Prostate gland (tissue), 2 donors: ENCODE measurements at regions not wholly inside any gene's neighbourhood (a gene's known extent, or its start where the extent isn't known, plus 50 kb on each side); places are given as distances from the start of the nearest gene placed in this dataset.

ENCODE experiments used
- POLR2A ChIP-seq: fragments of 450-650 bp; IDR thresholded peaks from one replicate; pipeline ENCODE4 v1.6.1; 2016; ENCODE audit warnings: antibody characterized with exemption, mild to moderate bottlenecking
- POLR2AphosphoS5 ChIP-seq: sonication (generic); formaldehyde crosslinking; IDR thresholded peaks from one replicate; pipeline ENCODE4 v1.6.1; 2017; ENCODE audit warnings: antibody characterized with exemption
- TF ChIP-seq, protein P1 (sequence below), 4 experiments: fragments of 200-600 bp in 2 of 4; fragments of 450-650 bp in 2 of 4; sonication (generic) in 2 of 4; IDR thresholded peaks; 1 replicate in 3 of 4; 2 replicates in 1 of 4; pipeline ENCODE4 v1.5.1; 2016 to 2019; ENCODE audit warnings: antibody characterized with exemption in 4 of 4, mild to moderate bottlenecking in 2 of 4, moderate library complexity in 2 of 4

DNA sequence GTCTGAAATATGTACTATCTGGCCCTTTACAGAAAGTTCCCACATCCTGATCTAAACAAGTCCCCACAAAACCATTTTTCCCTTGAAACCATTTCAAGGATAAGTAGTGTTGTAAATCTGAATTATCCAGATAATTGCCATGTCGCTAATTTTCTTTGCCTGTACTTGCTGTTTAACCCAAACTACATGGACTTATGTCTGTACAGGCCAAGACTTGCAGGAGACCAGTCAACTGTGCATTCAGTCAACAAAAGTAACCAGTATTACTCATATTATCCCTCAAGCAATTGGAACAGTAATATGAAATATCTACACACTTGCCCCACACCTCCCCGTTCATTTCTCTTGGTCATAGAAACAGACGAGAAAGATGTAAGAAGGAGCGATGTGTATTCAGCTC, 347.8 kb upstream of the NFE2L3 start:
- TF ChIP-seq POLR2A (no peak), POLR2AphosphoS5 (peak; percentile 44)
- TF ChIP-seq, protein P1, sequence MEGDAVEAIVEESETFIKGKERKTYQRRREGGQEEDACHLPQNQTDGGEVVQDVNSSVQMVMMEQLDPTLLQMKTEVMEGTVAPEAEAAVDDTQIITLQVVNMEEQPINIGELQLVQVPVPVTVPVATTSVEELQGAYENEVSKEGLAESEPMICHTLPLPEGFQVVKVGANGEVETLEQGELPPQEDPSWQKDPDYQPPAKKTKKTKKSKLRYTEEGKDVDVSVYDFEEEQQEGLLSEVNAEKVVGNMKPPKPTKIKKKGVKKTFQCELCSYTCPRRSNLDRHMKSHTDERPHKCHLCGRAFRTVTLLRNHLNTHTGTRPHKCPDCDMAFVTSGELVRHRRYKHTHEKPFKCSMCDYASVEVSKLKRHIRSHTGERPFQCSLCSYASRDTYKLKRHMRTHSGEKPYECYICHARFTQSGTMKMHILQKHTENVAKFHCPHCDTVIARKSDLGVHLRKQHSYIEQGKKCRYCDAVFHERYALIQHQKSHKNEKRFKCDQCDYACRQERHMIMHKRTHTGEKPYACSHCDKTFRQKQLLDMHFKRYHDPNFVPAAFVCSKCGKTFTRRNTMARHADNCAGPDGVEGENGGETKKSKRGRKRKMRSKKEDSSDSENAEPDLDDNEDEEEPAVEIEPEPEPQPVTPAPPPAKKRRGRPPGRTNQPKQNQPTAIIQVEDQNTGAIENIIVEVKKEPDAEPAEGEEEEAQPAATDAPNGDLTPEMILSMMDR (IDR thresholded peaks at IDR 0.05), result no peak
